Choroid plexus epithelial cell (primary cell): ENCODE measurements at regions not wholly inside any gene's neighbourhood (a gene's known extent, or its start where the extent isn't known, plus 50 kb on each side); places are given as distances from the start of the nearest gene placed in this dataset.

Source experiments
- DNase-seq: peaks from one replicate; pipeline ENCODE4 v3.0.0-alpha.2; 2010; ENCODE audit warnings: low read depth
- H3K4me3 ChIP-seq: 2 replicates; pipeline ENCODE4 v1.5.1; 2011; ENCODE audit warnings: low read depth, mild to moderate bottlenecking, control low read depth, low read length, moderate library complexity
- CTCF ChIP-seq: conservative IDR thresholded peaks from 2 replicates; pipeline ENCODE4 v1.5.1; 2011; ENCODE audit warnings: low read depth, mild to moderate bottlenecking, control low read depth, inconsistent platforms, low read length, moderate library complexity

GRCh38 chr5:2696156-2696807 lies 55.2 kb downstream of the IRX2 start:
- no peak for TF ChIP-seq CTCF
- no peak for DNase-seq
- H3K4me3 ChIP-seq = no peak overlapping the region

GRCh38 chr5:2695200-2695891 lies 56.1 kb downstream of the IRX2 start:
- no peak overlapping the region for H3K4me3 ChIP-seq
- TF ChIP-seq CTCF = no peak
- no peak for DNase-seq

GRCh38 chr5:2691530-2691929 lies 59.9 kb downstream of the IRX2 start:
- no peak overlapping the region for H3K4me3 ChIP-seq
- DNase-seq = no peak
- no peak for TF ChIP-seq CTCF

GRCh38 chr5:2690293-2690692 lies 61.2 kb downstream of the IRX2 start:
- no peak for DNase-seq
- H3K4me3 ChIP-seq = no peak overlapping the region
- TF ChIP-seq CTCF = no peak

- no peak for DNase-seq
- TF ChIP-seq CTCF = no peak
- no peak overlapping the region for H3K4me3 ChIP-seq
These were observed 62.9 kb downstream of the IRX2 start for GRCh38 chr5:2688586-2688985.

- H3K4me3 ChIP-seq = no peak overlapping the region
- no peak for DNase-seq
- TF ChIP-seq CTCF = no peak
These were observed 63.7 kb downstream of the IRX2 start for GRCh38 chr5:2687746-2688145.
